ENCODE measurements at regions not wholly inside any gene's neighbourhood (a gene's known extent, or its start where the extent isn't known, plus 50 kb on each side); places are given as distances from the start of the nearest gene placed in this dataset.

DNA sequence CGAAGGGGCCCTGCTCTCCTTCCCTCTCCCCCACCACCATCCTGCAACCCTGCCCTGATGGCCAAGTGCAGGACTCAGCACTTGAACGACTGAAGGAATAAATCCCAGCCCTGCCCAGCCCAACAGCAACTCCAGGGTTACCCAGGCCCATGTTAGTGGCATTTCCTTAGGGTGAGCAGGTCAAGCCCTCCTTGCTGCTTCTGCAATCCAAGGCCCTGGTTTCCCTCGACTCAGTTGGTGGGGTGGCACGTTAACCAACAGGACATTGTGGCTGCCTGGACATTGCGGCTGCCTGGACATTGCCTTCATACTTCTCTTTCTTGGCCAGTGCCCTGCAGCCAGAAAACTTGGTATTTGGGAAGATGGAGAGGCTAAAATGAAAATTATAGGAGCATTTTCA lies 141.4 kb downstream of the TRIM29 start:
- intact Hi-C loops (cut with DNase I), result no loop called here
- WGBS, 2 donors, result 76 to 77% methylated on average over 5 of the region's 5 CpGs
- DNase-seq, result no peak
- Histone ChIP-seq H3K36me3 (no peaks in the 10 kb centered on the region), H3K27ac (no peak overlapping the region), H3K27me3 (peaks cover 0 to 4% (median 0%) of the 10 kb centered on the region in 3 donors), H3K4me1 (no peaks in the 10 kb centered on the region), H3K4me3 (no peak overlapping the region), H3K9me3 (no peaks in the 10 kb centered on the region)
- no peak for TF ChIP-seq POLR2A (IDR thresholded peaks at IDR 0.05)
- TF ChIP-seq EP300 (IDR thresholded peaks at IDR 0.05), result no peak
- TF ChIP-seq CTCF (IDR thresholded peaks at IDR 0.05), result no peak
- TF ChIP-seq POLR2AphosphoS5 (IDR thresholded peaks at IDR 0.05), result no peak

- H3K4me3 ChIP-seq, result no peak overlapping the region
- intact Hi-C loops (cut with DNase I), result no loop called here
- no peak for DNase-seq
- 77 to 86% methylated on average over 6 of the region's 6 CpGs for WGBS, 2 donors
- H3K27ac ChIP-seq, result no peak overlapping the region
- H3K36me3 ChIP-seq, result no peaks in the 10 kb centered on the region
- no peaks in the 10 kb centered on the region for H3K9me3 ChIP-seq
- H3K4me1 ChIP-seq, result no peaks in the 10 kb centered on the region
- no peaks in the 10 kb centered on the region for H3K27me3 ChIP-seq
- TF ChIP-seq POLR2AphosphoS5 (IDR thresholded peaks at IDR 0.05), result no peak
- TF ChIP-seq EP300 (IDR thresholded peaks at IDR 0.05), result no peak
- TF ChIP-seq CTCF (IDR thresholded peaks at IDR 0.05), result no peak
- no peak for TF ChIP-seq POLR2A (IDR thresholded peaks at IDR 0.05)
Measured at GRCh38 chr11:119995730-119996491, 142.0 kb downstream of the TRIM29 start.

GRCh38 chr11:119993722-119994121 lies 144.2 kb downstream of the TRIM29 start:
- no peaks in the 10 kb centered on the region for H3K27me3 ChIP-seq
- no peaks in the 10 kb centered on the region for H3K9me3 ChIP-seq
- H3K27ac ChIP-seq, result no peak overlapping the region
- DNase-seq, result no peak
- no peaks in the 10 kb centered on the region for H3K4me1 ChIP-seq
- no peak overlapping the region for H3K4me3 ChIP-seq
- no peaks in the 10 kb centered on the region for H3K36me3 ChIP-seq
- TF ChIP-seq POLR2A (IDR thresholded peaks at IDR 0.05) (no peak), CTCF (IDR thresholded peaks at IDR 0.05) (no peak), EP300 (IDR thresholded peaks at IDR 0.05) (no peak), POLR2AphosphoS5 (IDR thresholded peaks at IDR 0.05) (no peak)
- WGBS, 2 donors, result 16 to 55% methylated on average over 4 of the region's 4 CpGs
- intact Hi-C loops (cut with DNase I), result no loop called here

GRCh38 chr11:119992171-119993051 lies 145.5 kb downstream of the TRIM29 start:
- Histone ChIP-seq H3K27ac (no peak overlapping the region), H3K4me1 (no peaks in the 10 kb centered on the region), H3K36me3 (no peaks in the 10 kb centered on the region), H3K4me3 (no peak overlapping the region), H3K27me3 (no peaks in the 10 kb centered on the region), H3K9me3 (no peaks in the 10 kb centered on the region)
- WGBS, 2 donors, result 86 to 91% methylated on average over 23 of the region's 23 CpGs
- TF ChIP-seq POLR2AphosphoS5 (IDR thresholded peaks at IDR 0.05) (no peak), CTCF (IDR thresholded peaks at IDR 0.05) (no peak), POLR2A (IDR thresholded peaks at IDR 0.05) (no peak), EP300 (IDR thresholded peaks at IDR 0.05) (no peak)
- intact Hi-C loops (cut with DNase I), result no loop called here
- DNase-seq, result no peak
